Liver (tissue), 8 donors: ENCODE measurements at regions not wholly inside any gene's neighbourhood (a gene's known extent, or its start where the extent isn't known, plus 50 kb on each side); places are given as distances from the start of the nearest gene placed in this dataset.

Experiments used
- DNase-seq: peaks from one replicate; pipeline ENCODE4 v3.0.0-alpha.2; 2017; ENCODE audit warnings: low spot score
- H3K27ac ChIP-seq, 2 donors: one replicate each; pipeline ENCODE4 v1.7.0; 2013; ENCODE audit warnings: inconsistent platforms in 2 of 2, low read length in 2 of 2, control low read depth in 1 of 2, low read depth in 1 of 2, mild to moderate bottlenecking in 1 of 2
- H3K27me3 ChIP-seq, 4 donors: one replicate each; pipeline versions ENCODE4 v1.6.1 to v1.7.0; 2013; ENCODE audit warnings: low read length in 3 of 4, inconsistent platforms in 1 of 4, mild to moderate bottlenecking in 1 of 4, moderate library complexity in 1 of 4; ENCODE audit not compliant: control insufficient read depth in 4 of 4, insufficient read depth in 4 of 4
- H3K36me3 ChIP-seq, 4 donors: one replicate each; pipeline versions ENCODE4 v1.6.1 to v1.7.0; 2013; ENCODE audit warnings: low read length in 3 of 4, mild to moderate bottlenecking in 3 of 4, low read depth in 1 of 4, moderate library complexity in 1 of 4; ENCODE audit not compliant: control insufficient read depth in 4 of 4, insufficient read depth in 3 of 4
- H3K4me1 ChIP-seq, 4 donors: one replicate each; pipeline versions ENCODE4 v1.6.1 to v1.7.0; 2013; ENCODE audit warnings: low read length in 3 of 4, mild to moderate bottlenecking in 3 of 4, moderate library complexity in 1 of 4; ENCODE audit not compliant: control insufficient read depth in 4 of 4, insufficient read depth in 4 of 4
- H3K4me3 ChIP-seq, 3 donors: one replicate each; pipeline versions ENCODE4 v1.6.1 to v1.7.0; 2013; ENCODE audit warnings: low read length in 3 of 3, control low read depth in 1 of 3, low read depth in 1 of 3, mild to moderate bottlenecking in 1 of 3
- H3K9ac ChIP-seq, 2 donors: one replicate each; pipeline ENCODE4 v1.7.0; 2013; ENCODE audit warnings: low read length in 2 of 2, mild to moderate bottlenecking in 2 of 2, moderate library complexity in 2 of 2, control low read depth in 1 of 2, low read depth in 1 of 2
- H3K9me3 ChIP-seq, 4 donors: one replicate each; pipeline versions ENCODE4 v1.6.1 to v1.7.0; 2013; ENCODE audit warnings: low read length in 3 of 4; ENCODE audit not compliant: control insufficient read depth in 4 of 4
- CTCF ChIP-seq: fragments of 150-350 bp; IDR thresholded peaks from 2 replicates; pipeline ENCODE4 v1.5.1; 2017; ENCODE audit warnings: improper control_type of control experiment, low read depth, low read length; ENCODE audit not compliant: missing input control
- EGR1 ChIP-seq, 2 donors: IDR thresholded peaks; 2 replicates each; pipeline ENCODE4 v1.6.1; 2016 to 2018; ENCODE audit warnings: antibody characterized with exemption in 2 of 2, low read depth in 2 of 2
- FOXA1 ChIP-seq: IDR thresholded peaks from 2 replicates; pipeline ENCODE4 v1.6.1; 2016; ENCODE audit warnings: antibody characterized with exemption
- FOXA2 ChIP-seq: IDR thresholded peaks from 2 replicates; pipeline ENCODE4 v1.6.1; 2016; ENCODE audit warnings: antibody characterized with exemption
- GABPA ChIP-seq, 2 donors: IDR thresholded peaks in 1 of 2; conservative IDR thresholded peaks in 1 of 2; 2 replicates each; pipeline ENCODE4 v1.6.1; 2016; ENCODE audit warnings: antibody characterized with exemption in 2 of 2, mild to moderate bottlenecking in 1 of 2, moderate library complexity in 1 of 2
- HNF4A ChIP-seq, 2 donors: conservative IDR thresholded peaks; 2 replicates each; pipeline ENCODE4 v1.6.1; 2016; ENCODE audit warnings: antibody characterized with exemption in 2 of 2, mild to moderate bottlenecking in 2 of 2
- HNF4G ChIP-seq: IDR thresholded peaks from 2 replicates; pipeline ENCODE4 v1.6.1; 2016; ENCODE audit warnings: antibody characterized with exemption
- JUND ChIP-seq, 2 donors: IDR thresholded peaks; 2 replicates each; pipeline ENCODE4 v1.6.1; 2016; ENCODE audit warnings: antibody characterized with exemption in 2 of 2
- NR2F2 ChIP-seq: IDR thresholded peaks from 2 replicates; pipeline ENCODE4 v1.6.1; 2016; ENCODE audit warnings: antibody characterized with exemption
- RAD21 ChIP-seq, 2 donors: IDR thresholded peaks; 2 replicates each; pipeline ENCODE4 v1.6.1; 2016; ENCODE audit warnings: antibody characterized with exemption in 2 of 2, mild to moderate bottlenecking in 2 of 2
- REST ChIP-seq: IDR thresholded peaks from 2 replicates; pipeline ENCODE4 v1.6.1; 2016; ENCODE audit warnings: antibody characterized with exemption, mild to moderate bottlenecking
- RXRA ChIP-seq, 2 donors: IDR thresholded peaks; 2 replicates each; pipeline ENCODE4 v1.6.1; 2017 to 2018; ENCODE audit warnings: antibody characterized with exemption in 2 of 2, mild to moderate bottlenecking in 1 of 2
- SP1 ChIP-seq: IDR thresholded peaks from 2 replicates; pipeline ENCODE4 v1.6.1; 2018; ENCODE audit warnings: antibody characterized with exemption, mild to moderate bottlenecking
- TAF1 ChIP-seq: conservative IDR thresholded peaks from 2 replicates; pipeline ENCODE4 v1.6.1; 2016; ENCODE audit warnings: antibody characterized with exemption, mild to moderate bottlenecking
- YY1 ChIP-seq: IDR thresholded peaks from 2 replicates; pipeline ENCODE4 v1.6.1; 2016; ENCODE audit warnings: antibody characterized with exemption, mild to moderate bottlenecking
- ZBTB33 ChIP-seq: IDR thresholded peaks from 2 replicates; pipeline ENCODE4 v1.6.1; 2016; ENCODE audit warnings: antibody characterized with exemption
- WGBS: extraction: QIAGEN DNeasy Blood & Tissue Kit; methylation state at CpG from one replicate; pipeline ENCODE4 v1.1.7; 2013; 5-methylcytosine and 5-hydroxymethylcytosine counted together
- TF ChIP-seq, protein P1 (sequence below): IDR thresholded peaks from 2 replicates; pipeline ENCODE4 v1.6.1; 2016; ENCODE audit warnings: antibody characterized with exemption
- TF ChIP-seq, protein P2 (sequence below): IDR thresholded peaks from 2 replicates; pipeline ENCODE4 v1.6.1; 2016; ENCODE audit warnings: antibody characterized with exemption
- donor health status: healthy.
- donor health status: healthy.
- donor health status: healthy.
- donor health status: healthy.
- donor health status: healthy.

- H3K4me1 ChIP-seq = no peaks in the 10 kb centered on the region
- no peak overlapping the region for H3K4me3 ChIP-seq
- 92% methylated on average over 5 of the region's 5 CpGs for WGBS
- TF ChIP-seq TAF1 (no peak), FOXA1 (no peak), SP1 (no peak), RXRA (IDR thresholded peaks at IDR 0.05) (no peak), GABPA (IDR thresholded peaks at IDR 0.05 in 1 of 2, conservative IDR thresholded peaks at IDR 0.05 in 1 of 2) (no peak), NR2F2 (no peak), ZBTB33 (no peak), CTCF (no peak), JUND (IDR thresholded peaks at IDR 0.05) (no peak), HNF4A (conservative IDR thresholded peaks at IDR 0.05) (no peak), YY1 (no peak), FOXA2 (no peak), RAD21 (IDR thresholded peaks at IDR 0.05) (no peak), HNF4G (no peak), EGR1 (IDR thresholded peaks at IDR 0.05; ENCODE audit: low read depth in 2 of 2) (no peak), REST (no peak)
- TF ChIP-seq, protein P1, sequence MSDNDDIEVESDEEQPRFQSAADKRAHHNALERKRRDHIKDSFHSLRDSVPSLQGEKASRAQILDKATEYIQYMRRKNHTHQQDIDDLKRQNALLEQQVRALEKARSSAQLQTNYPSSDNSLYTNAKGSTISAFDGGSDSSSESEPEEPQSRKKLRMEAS = no peak
- TF ChIP-seq, protein P2, sequence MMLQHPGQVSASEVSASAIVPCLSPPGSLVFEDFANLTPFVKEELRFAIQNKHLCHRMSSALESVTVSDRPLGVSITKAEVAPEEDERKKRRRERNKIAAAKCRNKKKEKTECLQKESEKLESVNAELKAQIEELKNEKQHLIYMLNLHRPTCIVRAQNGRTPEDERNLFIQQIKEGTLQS = no peak
- H3K27me3 ChIP-seq = peaks cover 0 to 5% (median 1%) of the 10 kb centered on the region in 4 donors
- H3K27ac ChIP-seq = no peak overlapping the region
- H3K9me3 ChIP-seq = no peaks in the 10 kb centered on the region
- no peak for DNase-seq
- H3K36me3 ChIP-seq = no peaks in the 10 kb centered on the region
- H3K9ac ChIP-seq = no peak overlapping the region
Measured at GRCh38 chr2:106953236-106953635, 67.3 kb upstream of the ST6GAL2 start.

GRCh38 chr2:106953779-106954178 lies 67.8 kb upstream of the ST6GAL2 start:
- Histone ChIP-seq H3K27me3 (peaks cover 0 to 5% (median 1%) of the 10 kb centered on the region in 4 donors), H3K4me1 (no peaks in the 10 kb centered on the region), H3K9ac (no peak overlapping the region), H3K4me3 (no peak overlapping the region), H3K36me3 (no peaks in the 10 kb centered on the region), H3K27ac (no peak overlapping the region), H3K9me3 (no peaks in the 10 kb centered on the region)
- 37% methylated on average over 5 of the region's 5 CpGs for WGBS
- no peak for DNase-seq
- TF ChIP-seq GABPA (IDR thresholded peaks at IDR 0.05 in 1 of 2, conservative IDR thresholded peaks at IDR 0.05 in 1 of 2) (no peak), REST (no peak), FOXA1 (no peak), RAD21 (IDR thresholded peaks at IDR 0.05) (no peak), NR2F2 (peak; percentile 57), ZBTB33 (no peak)
